Kidney epithelial cell (primary cell): ENCODE measurements at regions not wholly inside any gene's neighbourhood (a gene's known extent, or its start where the extent isn't known, plus 50 kb on each side); places are given as distances from the start of the nearest gene placed in this dataset.

Experiments used
- DNase-seq: peaks from one replicate; pipeline ENCODE4 v3.0.0-alpha.2; 2010; ENCODE audit warnings: low read depth
- H3K27me3 ChIP-seq: 2 replicates; pipeline ENCODE4 v1.6.0; 2011; ENCODE audit warnings: low read length; ENCODE audit not compliant: control insufficient read depth, insufficient read depth
- H3K36me3 ChIP-seq: 2 replicates; pipeline ENCODE4 v1.5.1; 2011; ENCODE audit warnings: low read length; ENCODE audit not compliant: control insufficient read depth, insufficient read depth
- H3K4me3 ChIP-seq: 2 replicates; pipeline ENCODE4 v1.5.1; 2011; ENCODE audit warnings: low read depth, mild to moderate bottlenecking, control low read depth, low read length
- CTCF ChIP-seq: IDR thresholded peaks from 2 replicates; pipeline ENCODE4 v1.5.1; 2011; ENCODE audit warnings: mild to moderate bottlenecking, moderate library complexity, low read length, control low read depth, inconsistent platforms; ENCODE audit not compliant: insufficient read depth, poor library complexity, severe bottlenecking

- no peaks in the 10 kb centered on the region for H3K27me3 ChIP-seq
- no peak for TF ChIP-seq CTCF
- DNase-seq: no peak
- no peak overlapping the region for H3K4me3 ChIP-seq
- H3K36me3 ChIP-seq: no peaks in the 10 kb centered on the region
Measured at GRCh38 chr4:58247792-58248191, 1137.6 kb upstream of the IGFBP7 start.

GRCh38 chr4:58225460-58225859 lies 1115.3 kb upstream of the IGFBP7 start:
- H3K36me3 ChIP-seq: no peaks in the 10 kb centered on the region
- DNase-seq: no peak
- H3K27me3 ChIP-seq: no peaks in the 10 kb centered on the region
- TF ChIP-seq CTCF: no peak
- H3K4me3 ChIP-seq: no peak overlapping the region

GRCh38 chr4:58219179-58219578 lies 1109.0 kb upstream of the IGFBP7 start:
- no peak for TF ChIP-seq CTCF
- DNase-seq: no peak

GRCh38 chr4:58216461-58216860 lies 1106.3 kb upstream of the IGFBP7 start:
- DNase-seq: no peak
- Histone ChIP-seq H3K27me3 (no peaks in the 10 kb centered on the region), H3K4me3 (no peak overlapping the region), H3K36me3 (no peaks in the 10 kb centered on the region)
- no peak for TF ChIP-seq CTCF

More at GRCh38 chr4:58219179-58219578, 1109.0 kb upstream of the IGFBP7 start:
- Histone ChIP-seq H3K36me3 (no peaks in the 10 kb centered on the region), H3K27me3 (no peaks in the 10 kb centered on the region), H3K4me3 (no peak overlapping the region)

- Histone ChIP-seq H3K27me3 (no peaks in the 10 kb centered on the region), H3K36me3 (no peaks in the 10 kb centered on the region), H3K4me3 (no peak overlapping the region)
- DNase-seq: no peak
- no peak for TF ChIP-seq CTCF
Measured at GRCh38 chr4:58214376-58214775, 1104.2 kb upstream of the IGFBP7 start.

- no peaks in the 10 kb centered on the region for H3K27me3 ChIP-seq
- DNase-seq: no peak
- H3K36me3 ChIP-seq: no peaks in the 10 kb centered on the region
- TF ChIP-seq CTCF: no peak
- H3K4me3 ChIP-seq: no peak overlapping the region
Measured at GRCh38 chr4:58209551-58209950, 1099.4 kb upstream of the IGFBP7 start.
